ENCODE measurements at regions not wholly inside any gene's neighbourhood (a gene's known extent, or its start where the extent isn't known, plus 50 kb on each side); places are given as distances from the start of the nearest gene placed in this dataset.
A peak's percentile ranks its signal among the peaks of the same experiment; 100 is the strongest.
"Not testable (repeated sequence)": the region's sequence is repeated elsewhere in the genome, so short reads cannot be mapped to it uniquely, and the experiment has no call there.

DNA sequence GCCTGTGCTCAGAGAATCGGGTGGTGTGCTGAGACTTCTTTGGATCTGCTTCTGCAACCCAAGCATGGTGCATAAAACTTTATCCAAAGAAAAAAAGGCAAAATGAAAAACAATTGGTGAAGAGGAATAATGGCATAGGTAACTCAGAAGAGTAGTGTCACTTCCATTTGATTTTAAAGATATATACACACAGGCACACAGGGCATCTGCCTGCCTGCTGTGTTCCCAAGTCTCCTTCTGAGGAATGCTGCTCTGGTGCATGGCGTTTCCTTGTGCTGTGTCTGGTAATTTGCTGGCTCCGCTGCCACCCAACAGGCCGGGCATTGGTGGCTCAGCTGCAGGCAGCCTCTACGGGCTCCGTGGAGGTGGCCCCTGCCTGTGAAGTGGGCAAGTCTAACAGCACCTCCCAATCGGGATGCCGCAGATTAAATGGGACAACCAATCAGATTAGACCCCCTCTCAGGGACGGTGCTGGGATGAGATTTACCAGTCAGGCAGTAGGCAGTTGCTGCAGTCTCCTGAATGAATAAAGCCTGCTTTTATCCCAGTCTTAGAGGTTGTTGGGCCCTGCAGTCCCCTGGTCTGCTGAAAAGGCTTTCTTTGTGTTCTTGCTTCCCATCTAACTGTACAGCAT lies 253.7 kb upstream of the RASGRP1 start:
- no peak for DNase-seq

DNA sequence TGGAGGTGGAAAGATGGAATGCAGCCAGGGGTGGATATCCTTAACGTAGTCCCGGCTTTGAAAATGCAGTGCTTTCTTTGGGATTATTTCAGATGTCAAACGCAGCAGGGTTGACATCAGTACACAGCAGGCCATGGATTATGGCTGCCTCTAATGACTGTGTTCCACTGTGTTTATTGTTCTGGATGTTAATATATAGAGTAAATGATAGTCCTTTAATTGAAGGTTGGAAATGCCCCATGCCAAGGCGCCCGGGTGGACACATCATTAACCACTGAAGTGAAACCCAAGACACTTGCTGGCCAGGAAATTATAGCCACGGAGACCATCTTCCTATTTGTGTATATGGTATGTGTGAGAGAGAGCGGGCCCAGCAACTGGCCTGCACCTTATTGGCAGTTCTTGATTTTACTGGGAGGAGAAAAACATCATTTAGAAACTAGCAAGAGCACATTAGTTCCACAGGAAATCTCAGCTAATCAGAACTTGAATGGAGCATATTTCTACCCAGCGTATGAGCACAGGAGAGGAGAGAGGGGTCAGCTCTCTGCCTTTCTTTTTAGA lies 254.9 kb upstream of the RASGRP1 start:
- no peak for DNase-seq

DNA sequence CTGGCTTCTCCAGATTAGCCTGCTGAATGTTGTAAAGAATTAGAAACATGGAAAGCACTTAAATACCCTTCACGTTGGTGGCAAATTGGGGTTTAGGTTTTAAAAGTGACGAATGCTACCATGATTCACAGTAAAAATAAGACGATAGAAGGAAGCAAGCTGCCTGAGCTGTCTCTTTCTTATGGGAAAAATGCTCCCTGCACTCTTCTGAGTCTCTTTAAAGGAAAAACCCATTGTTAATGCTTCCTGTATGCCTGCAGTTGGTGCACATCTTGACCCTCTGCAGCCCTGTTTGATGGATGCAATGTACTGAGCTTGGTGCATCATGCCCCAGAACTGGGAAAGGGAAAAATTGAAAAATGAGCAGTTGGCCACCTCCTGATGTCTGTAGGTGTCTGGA lies 258.6 kb upstream of the RASGRP1 start:
- no peak for DNase-seq

DNA sequence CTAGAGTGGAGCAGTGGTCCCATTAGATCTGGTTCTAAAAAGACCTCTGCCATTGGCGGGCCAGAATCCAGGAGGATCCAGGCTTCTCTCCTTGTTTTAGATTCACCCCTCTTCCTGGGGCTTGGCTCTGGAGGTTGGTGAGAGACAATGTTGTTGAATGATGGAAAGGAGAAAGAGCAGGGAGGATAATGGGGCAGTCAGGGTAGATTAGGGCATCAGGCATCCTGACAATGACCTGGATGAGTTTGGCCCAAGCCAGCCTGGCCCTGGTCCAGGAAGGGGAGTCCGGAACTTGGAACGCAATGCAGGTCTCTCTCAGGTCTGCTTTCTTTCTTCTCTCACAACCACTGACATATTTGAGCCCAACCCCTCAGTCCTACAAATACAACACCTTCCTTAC lies 260.1 kb upstream of the RASGRP1 start:
- DNase-seq: no peak

DNA sequence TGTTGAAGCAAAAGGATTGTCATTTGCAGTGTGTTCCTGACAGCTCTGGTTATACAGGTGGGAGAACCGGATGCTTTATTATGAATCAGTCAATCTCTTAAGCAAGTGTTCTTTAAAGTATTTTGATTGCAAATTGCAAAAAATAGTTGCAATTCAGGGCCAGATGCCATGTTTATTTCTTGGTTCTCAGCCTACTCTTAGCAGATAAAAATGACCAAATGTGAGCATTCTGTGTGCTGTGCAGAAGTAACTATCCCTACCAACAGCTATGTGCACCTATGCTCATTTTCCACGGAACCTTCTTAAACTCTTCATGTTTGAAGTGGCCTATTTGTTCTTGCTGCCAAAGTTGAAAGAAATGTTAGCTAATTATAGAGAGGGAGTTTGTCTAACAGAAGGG lies 262.3 kb upstream of the RASGRP1 start:
- no peak for DNase-seq

DNA sequence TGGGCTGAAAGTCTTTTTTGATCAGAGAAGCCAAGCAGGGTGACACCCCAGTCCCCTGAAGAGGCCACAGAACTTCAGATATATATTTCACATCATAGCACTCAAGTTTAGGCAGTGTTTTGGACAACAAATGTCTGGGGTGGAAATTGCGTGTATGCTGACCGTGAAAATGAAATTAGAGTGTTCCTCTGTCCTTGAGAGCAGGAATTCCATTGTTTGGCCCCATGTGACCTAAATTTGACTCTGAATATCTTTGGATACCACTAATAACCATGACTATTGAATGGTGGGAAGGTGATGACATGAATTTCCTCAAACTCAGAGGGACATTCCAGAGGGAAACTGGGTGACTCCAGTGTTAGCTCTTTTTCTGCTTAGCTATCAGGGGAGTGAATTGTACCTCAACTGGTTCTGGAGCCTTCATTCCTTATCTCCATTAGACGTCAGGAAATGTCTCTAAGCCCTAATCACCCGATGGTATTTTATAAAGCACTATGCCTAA lies 263.5 kb upstream of the RASGRP1 start:
- DNase-seq: no peak

DNA sequence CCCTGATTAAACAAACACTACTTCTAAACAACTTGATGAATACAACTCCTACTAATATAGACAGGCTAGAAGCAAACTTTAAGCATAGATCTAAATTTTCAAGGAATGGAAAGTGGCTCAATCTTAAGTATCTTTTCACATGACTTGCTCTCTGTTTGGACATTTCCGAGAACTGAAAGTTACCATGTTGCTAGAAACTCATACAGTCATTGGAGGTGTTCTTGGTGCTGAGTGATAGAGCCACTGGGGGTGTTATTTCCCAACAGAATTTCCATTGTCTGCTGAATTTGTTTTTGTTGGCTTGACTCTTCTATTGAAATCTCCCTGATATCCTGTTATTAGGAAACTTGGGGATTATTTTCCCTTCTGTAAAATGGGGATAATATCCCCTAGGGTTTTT lies 264.5 kb upstream of the RASGRP1 start:
- no peak for DNase-seq

DNA sequence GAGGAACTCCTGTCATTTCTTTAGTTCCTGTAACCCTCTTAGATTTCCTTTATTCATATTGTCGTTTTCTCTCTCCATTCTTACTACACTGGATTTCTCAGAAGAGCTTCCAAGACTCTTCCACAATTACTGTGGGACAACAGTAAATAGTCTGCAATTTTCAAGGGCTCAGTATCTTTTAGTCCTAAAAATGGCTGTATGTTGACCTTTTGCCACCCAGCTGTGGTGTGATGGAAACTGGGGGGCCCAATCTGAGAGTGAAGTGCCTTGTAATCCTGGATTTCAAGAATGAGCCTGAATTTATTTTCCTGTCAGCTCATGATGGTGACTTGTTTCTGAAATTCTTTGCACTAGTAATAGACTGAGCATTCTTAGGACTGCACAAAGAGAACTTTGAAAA lies 277.6 kb upstream of the RASGRP1 start:
- DNase-seq: no peak

DNA sequence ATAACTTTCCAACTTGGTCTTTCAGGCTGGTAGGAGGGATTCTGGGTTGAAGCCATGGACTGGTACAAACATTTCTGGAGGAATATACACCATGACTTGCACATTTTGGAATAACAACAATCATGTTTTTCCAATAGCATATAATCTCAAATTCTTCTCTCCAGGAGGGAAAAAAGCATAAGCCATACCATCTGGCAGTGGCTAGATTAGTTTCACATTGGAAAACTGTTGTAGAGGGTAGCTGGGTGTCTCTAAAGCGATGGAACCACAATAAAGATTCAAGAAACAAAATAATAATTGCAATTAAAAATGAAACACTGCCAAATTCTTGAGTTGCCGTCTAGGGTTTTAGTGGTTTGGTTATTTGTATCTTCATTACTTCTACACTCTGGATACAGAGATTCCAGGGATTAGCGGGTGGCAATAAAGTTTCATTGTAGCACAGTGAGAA lies 278.5 kb upstream of the RASGRP1 start:
- DNase-seq: no peak

DNA sequence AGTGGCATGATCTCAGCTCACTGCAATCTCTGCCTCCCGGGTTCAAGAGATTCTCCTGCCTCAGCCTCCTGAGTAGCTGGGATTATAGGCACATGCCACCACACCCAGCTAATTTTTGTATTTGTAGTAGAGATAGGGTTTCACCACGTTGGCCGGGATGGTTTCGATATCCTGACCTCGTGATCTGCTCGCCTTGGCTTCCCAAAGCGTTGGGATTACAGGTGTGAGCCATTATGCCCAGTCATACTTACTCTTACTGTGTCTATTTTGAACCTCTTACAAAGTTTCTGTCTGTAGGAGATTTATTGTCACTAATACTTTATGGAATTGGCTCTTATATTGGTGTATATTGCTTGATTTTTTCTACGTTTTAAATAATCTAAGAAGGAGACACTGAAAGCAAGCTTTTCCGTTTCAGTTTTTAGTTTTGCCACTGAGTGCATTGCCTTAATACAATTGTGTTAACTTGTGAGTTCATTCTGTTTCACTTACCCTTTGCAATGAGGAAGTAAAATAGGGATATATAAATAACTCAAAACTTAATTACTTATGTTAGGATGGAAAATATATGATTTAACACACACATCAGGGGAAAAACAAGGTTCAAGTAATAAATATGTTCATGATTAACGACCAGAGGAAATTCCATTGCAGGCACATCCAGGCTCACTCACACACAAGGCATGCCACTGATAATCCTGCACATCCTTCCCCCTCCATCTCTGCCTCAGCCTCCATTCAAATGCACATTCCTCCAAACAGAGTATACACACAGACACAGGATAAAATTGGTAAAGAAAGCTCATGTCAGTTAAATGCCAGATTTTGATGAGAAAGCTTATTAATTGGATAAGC lies 279.3 kb upstream of the RASGRP1 start:
- DNase-seq: no peak

DNA sequence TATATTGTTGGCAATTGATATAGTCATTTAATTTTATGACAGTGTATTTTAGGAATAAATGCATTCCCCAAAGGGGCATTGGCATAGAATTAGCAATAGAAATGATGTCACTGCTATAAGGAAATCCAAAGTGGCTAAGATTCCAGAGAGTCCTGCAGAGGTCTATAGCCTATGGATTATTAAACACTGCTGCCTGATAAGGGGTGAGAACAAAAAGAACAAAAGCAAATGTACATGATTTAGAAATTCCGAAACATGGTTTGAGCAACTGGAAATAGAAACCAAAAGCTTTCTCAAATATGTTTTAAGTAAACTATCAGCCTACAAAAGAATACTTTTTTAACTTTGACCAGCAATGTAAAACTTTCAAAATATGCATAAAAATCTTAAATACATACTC lies 280.1 kb upstream of the RASGRP1 start:
- DNase-seq: no peak

DNA sequence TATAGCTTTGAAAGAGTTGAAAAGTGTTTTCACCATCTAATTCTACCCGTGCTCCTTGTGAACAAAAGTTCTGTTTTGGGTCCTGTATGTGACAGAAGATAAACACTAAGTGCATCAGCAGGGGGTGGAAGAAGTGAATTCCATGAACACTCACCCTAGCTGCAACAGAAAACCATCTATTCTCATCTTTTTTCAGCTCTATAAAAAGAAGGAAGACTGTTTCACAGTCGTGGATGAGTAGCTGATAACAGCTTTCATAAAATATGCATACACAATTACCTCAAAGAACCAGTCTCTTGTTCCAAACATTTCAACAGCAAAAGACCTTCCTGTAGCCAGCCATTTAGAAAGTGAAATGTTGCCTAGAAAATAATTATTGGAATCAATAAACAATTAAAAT lies 281.7 kb upstream of the RASGRP1 start:
- no peak for DNase-seq

DNA sequence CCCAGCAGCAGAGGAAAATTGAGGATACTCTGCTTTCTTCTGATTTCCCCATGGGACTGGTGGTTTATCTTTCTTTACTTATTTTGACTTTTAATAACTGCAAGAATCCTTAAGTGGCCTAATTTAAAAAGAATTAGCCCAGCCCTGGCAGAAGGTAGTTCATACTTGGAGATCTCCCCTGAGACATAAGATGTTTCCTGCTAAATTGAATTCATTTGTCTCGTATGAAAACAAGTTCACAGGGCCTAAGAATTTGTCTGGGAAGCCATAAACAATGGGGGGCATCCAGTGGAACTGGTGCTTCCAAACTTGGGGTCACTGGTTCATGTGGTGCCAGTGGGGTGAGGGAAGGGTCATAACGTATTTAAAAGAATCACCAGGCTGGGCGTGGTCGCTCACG lies 283.1 kb upstream of the RASGRP1 start:
- DNase-seq: no peak

DNA sequence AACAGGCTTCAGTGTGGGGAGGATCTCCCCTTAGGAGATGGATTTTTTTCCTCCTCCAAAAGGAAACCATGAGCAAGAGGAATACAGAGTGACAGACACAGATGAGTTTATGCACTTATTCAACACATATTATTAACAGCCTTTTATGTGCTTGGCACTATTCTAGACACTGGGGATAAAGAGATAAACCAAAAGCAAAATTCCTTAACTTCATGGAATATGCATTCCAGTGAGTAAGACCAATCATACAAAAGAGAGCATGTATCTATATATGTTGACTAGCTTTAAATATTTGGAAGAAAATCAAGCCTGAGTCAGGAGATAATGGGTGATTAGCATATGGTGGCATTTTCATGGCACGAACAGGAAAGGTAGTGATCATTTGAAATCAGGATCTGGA lies 284.4 kb upstream of the RASGRP1 start:
- no peak for DNase-seq

DNA sequence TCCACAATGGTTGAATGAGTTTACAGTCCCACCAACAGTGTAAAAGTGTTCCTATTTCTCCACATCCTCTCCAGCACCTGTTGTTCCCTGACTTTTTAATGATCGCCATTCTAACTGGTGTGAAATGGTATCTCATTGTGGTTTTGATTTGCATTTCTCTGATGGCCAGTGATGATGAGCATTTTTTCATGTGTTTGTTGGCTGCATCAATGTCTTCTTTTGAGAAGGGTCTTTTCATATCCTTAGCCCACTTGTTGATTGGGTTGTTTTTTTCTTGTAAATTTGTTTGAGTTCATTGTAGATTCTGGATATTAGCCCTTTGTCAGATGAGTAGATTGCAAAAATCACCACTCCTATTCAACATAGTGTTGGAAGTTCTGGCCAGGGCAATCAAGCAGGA lies 287.6 kb upstream of the RASGRP1 start:
- not testable (repeated sequence) for DNase-seq

DNA sequence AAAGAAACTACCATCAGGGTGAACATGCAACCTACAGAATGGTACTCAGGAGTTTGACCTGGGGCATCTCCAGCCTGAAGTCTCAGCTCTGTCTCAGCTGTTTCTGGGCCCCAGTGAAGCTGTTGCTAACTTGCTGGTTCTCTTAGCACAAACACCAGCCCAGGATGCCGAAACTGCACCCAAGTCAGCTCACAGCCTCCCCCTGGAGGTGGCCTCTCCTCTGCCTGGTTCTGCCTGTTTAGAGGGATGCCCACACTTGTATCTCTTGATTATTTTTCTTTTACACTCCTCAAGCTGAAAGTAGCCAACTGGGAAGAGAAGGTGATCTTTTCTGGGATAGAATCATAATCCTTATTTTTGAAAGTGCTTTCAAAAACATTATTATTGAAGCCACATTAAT lies 289.0 kb upstream of the RASGRP1 start:
- DNase-seq: peak; percentile 6

DNA sequence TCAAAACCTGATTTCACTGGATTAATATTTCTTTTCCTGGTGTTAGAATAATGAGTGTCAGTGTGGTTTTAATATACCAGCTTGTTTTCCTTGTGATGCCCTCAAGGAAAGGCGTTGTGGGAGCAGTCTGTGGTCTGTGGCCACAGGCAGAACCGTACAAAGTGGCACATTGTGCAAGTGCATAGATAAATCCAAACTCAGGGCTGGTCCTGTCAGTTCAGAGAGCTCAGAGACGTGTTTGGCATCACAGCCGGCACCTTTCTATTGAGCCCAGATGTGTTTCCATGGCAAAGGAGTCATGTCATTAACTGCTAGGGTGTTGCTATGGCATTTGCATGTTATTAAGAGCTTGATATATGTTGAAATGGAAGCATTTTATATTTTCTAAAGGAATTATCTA lies 289.9 kb upstream of the RASGRP1 start:
- DNase-seq: no peak

DNA sequence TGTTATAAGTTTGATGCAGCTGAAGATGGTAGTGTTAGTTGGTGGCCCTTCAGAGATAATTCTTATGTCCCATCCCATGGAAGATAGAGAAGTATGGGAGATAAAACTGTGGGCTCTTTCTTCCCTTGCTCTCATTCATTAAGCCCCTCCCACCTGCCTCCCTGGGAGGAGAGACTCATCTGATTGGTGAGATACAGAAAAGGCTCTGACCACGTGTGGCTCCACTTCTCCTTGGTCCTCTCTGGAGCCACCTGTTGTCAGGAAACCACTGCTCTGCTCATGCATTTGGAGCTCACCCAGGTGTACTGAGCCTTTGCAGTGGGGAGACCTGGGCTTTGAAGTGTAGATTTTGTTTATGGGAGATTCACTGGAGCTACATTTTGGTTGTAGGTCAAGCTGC lies 293.2 kb upstream of the RASGRP1 start:
- no peak for DNase-seq

DNA sequence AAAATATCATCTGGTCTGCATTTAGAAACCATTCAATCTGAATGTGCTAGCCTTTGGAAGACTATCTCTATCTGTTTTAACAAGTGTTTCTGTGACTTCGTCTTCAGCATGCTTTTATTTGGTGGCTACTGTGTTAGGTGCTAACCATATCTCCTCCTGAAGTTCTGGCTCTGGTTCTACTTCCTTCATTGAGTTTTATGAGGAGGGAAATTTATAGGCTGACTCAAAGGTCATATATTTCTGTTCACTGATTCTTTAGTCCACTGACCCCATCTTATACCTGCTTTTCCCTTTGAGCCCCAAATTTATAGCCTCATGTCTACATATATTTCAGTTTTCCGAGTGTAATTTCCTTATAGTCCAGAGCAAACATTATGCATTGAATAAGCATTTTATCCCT lies 295.0 kb upstream of the RASGRP1 start:
- DNase-seq: no peak

DNA sequence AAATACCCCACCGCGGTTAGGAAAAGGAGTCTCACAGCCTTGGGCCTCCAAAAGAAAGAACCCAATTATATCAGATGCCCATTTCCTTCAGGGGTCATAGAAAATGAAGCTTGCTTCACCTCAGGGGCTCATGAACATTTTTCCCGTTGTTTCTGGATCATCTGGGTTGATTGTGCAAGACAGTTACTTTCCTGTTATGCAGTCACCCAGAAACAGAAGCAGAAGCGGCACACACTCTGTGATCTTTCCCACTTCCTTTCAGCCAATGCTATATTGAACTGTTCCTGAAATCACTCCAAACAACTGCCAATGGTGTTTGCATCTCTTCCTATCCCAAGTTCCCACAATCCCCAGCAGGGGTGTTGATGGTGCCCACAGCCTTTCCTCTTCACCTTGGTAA lies 295.6 kb upstream of the RASGRP1 start:
- no peak for DNase-seq

DNA sequence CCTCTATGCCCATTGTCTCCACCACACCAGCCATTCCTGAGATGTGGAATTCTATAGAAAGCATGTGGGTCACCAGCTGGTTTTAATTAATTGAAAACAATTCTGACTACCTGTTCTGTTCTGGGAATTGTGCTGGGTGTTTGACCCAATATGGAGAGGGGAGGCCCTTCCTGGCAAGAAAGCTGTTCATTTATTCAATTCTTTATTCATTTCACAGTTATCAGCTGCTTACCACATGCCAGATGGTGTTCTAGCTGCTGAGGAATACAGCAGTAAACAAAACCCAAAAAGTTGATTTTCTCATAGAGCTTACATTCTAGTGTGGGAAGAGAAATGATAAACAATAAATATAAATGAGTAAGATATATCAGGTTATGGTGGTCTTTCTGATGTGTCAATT lies 296.1 kb upstream of the RASGRP1 start:
- DNase-seq: no peak

DNA sequence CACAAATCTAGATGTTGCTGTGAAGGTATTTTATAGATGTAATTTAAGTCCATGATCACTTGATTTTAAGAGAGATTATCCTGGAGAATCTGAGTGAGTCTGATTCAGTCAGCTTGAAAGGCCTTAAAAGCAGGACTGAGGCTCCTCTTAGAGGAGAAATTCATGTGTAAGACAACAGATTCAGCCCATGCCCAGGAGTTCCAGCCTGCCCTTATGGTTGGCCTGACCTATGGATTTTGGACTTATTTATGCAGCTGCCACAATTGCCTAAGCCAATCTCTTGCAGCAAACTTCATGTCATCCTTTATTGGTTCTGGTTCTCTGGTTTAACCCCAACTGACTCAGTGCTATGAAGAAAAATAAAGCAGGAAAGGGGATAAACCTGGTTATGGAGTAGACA lies 296.5 kb upstream of the RASGRP1 start:
- DNase-seq: no peak

DNA sequence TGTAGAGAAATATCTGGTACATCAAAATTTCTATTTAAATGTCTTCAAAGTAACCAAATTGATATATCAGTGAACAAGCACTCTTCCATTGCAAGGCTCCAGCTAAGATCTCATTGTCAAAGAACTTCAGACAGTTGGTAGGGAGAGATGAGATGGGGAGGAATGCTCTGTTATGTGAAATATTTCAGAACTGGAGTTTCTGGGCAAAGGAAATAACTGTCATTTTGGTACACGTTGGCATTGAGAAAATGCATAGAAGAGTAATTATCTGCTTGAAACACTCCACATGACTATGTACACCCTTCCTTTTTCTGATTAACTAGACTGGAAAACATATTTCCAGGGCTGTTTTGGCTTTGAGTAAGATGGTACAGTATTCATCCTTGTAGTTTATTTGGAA lies 297.5 kb upstream of the RASGRP1 start:
- no peak for DNase-seq

DNA sequence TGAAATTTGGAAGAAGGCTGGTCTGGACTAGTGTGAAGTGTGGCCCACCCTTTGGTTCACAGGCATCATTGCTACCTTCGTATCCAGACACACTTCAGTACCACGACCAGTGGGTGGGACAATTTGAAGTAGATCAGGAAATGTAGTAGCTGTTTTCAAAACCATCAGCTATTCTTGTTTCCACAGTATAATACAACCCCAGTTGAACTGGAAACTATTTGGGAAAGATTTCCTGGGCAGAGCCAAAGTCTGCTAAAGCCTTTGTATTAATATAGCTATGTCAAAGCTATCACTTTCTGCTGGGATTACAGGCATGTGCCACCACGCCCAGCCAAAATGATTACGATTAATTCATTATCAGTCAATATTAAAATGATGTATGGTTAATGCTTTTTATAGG lies 298.8 kb upstream of the RASGRP1 start:
- no peak for DNase-seq

All from stimulated activated CD4-positive, alpha-beta T cell treated with anti-CD3 and anti-CD28 coated beads, Interleukin-1b, Interleukin-23, amount 100 ng/mL, for 48 hours (primary cell).